HG03196 (cell line): ENCODE measurements at regions not wholly inside any gene's neighbourhood (a gene's known extent, or its start where the extent isn't known, plus 50 kb on each side); places are given as distances from the start of the nearest gene placed in this dataset.
"Not testable (repeated sequence)": the region's sequence is repeated elsewhere in the genome, so short reads cannot be mapped to it uniquely, and the experiment has no call there.

ENCODE experiments used
- ATAC-seq: cut with Tn5 transposase; IDR thresholded peaks from one replicate; pipeline ENCODE4 v1.9.1; 2021; ENCODE audit not compliant: unreplicated experiment

DNA sequence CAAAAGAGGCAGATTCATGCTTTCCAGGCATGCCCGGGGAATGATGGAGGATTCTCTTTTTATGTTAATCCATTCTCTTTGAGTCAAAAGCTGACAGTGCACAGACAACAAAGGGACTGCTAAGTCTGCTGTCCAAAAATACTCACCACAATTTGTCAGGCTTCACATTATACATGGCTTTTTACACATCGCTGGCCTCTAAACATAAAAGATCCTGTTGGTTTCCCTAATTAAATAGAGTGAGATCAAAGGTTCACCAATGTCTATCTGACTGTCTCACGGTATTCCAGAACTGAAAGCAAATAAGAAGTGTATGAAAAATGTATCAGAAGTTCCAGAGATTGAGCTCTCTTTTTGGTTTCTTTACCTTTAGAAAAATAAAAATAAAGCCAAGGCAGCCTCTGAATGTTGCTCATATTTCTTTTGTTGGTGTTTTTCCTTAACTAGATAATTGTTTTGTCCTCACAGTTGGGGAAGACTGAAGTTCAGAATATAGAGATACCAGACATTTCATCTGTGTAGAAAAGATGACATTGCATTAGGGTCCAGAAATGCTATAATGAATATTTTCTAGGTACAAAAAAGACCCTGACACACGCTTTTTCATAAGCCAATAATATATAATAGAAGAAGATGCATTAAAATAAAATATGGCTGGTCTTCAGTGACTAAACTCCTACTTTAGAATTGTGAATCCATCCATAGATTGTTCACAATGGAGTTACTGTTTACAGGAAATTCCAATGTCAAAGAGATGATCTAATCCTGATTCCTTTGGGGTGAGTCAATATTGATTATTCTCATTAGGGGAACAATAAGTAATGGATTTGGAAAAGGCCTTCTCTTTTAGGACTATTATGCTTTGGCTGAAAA lies 688.2 kb upstream of the CDH6 start:
- ATAC-seq = no peak

DNA sequence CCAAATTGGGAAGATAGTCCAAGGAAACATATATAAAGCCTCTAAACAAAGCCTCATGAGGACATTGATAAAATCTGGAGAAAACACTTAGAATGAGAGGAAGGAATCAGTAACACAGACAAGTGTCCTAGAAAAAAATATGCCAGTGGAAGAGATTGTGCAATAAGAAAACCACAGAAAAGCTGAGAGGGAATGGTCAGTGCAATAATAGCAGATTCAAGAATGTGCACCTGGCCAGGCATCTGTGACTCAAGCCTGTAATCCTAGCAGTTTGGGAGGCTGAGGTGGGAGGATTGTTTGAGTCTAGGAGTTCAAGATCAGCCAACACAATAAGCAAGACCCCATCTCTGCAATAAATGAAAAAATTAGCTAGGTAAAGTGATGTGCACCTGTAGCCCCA lies 691.2 kb upstream of the CDH6 start:
- no peak for ATAC-seq

DNA sequence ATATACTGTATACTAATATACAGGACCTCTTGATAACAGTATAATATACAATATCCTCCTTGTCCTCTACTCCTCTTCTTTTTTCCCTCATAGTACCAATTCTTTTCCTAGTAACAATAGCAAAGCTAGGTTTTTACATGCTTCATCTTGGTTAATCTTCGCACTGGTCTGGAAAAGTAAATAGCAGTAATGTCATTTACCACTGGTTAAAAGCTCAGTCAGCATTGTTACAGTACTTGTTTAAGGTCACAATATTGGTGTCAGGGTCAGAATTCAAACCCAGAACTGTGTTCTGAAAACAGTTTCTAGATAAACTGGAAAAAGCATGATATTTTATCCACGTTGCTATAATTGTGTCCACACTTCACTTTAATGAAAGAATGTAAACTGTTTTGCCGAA lies 692.4 kb upstream of the CDH6 start:
- no peak for ATAC-seq

DNA sequence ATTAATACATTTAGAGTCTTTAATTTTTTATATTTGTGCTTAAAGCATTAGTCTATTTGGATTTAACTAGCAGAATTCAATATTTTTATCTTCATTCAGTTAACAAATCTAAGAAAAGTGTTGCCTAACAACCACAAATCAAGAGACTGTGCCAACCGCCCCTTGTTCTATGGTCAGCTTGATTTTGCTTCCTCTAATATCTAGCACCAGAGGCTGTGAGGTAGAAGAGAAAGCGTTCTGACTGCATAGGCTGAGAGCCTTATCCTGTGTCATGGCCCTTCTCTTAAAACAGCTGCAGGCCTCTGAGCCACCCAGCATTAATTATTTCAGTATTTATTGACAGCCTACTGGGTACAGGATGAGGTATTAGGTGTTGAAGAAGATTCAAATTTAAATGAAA lies 693.0 kb upstream of the CDH6 start:
- no peak for ATAC-seq

DNA sequence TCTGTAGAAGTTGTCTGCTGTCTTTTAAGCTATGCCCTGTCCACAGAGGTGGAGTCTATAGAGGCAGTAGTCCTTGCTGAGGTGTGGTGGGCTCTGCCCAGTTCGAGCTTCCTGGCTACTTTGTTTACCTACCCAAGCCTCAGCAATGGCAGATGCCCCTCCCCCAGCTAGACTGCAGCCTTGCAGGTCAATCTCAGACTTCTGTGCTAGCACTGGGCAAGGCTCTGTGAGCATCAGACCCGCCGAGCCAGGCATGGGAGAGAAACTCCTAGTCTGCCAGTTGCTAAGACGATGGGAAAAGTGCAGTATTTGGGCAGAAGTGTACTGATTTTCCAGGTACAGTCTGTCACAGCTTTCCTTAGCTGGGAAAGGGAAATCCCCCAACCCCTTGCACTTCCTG lies 694.1 kb upstream of the CDH6 start:
- no peak for ATAC-seq

DNA sequence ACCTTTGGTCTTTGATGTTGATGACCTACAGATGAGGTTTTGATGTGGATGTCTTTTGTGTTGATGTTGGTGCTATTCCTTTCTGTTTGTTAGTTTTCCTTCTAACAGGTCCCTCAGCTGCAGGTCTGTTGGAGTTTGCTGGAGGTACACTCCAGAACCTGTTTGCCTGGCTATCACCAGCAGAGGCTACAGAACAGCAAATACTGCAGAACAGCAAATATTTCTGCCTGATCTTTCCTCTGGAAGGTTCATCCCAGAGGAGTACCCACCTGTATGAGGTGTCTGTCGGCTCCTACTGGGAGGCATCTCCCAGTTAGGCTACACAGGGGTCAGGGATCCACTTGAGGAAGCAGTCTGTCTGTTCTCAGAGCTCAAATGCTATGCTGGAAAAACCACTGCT lies 694.5 kb upstream of the CDH6 start:
- no peak for ATAC-seq

DNA sequence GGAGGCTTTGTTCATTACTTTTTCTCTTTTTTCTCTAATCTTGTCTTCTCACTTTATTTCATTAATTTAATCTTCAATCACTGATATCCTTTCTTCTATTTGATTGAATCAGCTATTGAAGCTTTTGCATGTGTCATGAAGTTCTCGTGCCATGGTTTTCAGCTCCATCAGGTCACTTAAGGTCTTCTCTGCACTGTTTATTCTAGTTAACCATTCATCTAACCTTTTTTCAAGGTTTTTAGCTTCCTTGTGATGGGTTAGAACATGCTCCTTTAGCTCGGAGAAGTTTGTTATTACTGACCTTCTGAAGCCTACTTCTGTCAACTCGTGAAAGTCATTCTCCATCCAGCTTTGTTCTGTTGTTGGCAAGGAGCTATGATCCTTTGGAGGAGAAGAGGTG lies 695.0 kb upstream of the CDH6 start:
- ATAC-seq = not testable (repeated sequence)

DNA sequence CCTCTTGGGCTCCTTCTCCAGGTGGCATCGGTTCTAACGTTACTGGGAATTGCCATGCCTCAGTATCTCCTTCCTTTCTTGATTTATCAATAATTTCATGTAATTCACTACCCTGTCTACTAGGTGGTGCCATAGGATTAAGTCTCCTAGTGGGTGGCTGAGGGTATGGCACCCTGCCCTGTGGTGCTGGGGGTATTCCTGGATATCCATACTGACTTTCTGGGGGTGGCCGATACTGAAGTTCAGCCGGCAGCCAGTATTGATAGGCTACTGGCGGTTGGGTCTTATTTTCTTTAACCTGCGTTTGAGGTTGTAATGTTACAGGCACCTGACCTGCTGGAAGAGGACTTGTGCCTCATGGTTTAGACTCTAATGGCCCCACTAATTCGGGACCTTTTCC lies 699.4 kb upstream of the CDH6 start:
- not testable (repeated sequence) for ATAC-seq

DNA sequence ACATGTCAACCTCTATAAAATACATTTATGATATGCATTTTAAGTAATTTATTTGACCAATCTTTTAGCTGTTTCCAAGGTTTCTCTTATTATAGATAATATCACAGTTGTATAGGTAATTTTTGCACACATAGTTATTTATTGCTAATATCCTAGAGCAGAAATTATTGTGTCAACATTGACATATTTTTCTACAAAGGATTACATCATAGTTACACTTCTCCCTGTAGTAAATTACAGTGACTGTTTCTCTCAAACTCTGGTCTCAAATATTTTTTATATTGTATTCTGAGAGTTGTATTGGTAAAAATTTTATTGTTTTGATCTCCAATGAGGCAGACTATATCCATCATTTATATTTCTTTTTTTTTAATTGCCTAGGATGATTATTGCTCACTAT lies 714.4 kb upstream of the CDH6 start:
- ATAC-seq = no peak

DNA sequence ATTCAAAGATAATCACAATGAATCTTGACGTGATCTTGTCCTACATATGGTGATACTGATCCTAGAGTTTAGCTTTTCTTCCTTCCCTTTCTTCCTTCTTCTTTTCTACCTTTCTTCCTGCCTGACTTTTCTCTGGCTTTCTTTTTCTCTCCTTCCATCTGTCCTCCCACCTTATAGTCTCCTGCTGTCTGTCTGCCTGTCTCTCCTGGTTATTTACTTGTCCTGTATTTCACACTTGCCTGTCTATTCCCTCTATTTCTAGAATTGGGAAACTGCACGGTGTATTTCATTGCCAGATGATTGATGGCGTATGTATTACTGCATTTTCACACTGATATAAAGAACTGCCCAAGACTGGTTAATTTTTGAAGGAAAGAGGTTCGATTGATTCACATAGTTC lies 718.1 kb upstream of the CDH6 start:
- no peak for ATAC-seq

DNA sequence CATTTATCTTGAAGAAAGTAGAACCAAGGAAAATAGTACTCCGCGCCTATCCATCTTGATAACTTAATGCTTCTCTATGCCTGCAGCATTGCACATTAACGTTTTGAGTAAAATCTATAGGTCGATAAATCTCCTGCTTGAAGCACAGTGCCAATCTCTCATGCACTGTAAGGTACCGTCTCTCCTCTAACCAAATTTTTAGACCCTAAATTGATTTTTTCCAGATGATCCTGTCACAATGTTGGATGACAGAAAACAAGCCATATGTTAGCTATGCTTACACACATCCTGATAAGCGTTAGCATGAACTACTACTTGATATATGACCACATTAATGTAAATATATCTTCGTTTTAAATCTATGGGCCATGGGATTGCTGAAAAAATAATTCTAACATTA lies 723.8 kb upstream of the CDH6 start:
- no peak for ATAC-seq

DNA sequence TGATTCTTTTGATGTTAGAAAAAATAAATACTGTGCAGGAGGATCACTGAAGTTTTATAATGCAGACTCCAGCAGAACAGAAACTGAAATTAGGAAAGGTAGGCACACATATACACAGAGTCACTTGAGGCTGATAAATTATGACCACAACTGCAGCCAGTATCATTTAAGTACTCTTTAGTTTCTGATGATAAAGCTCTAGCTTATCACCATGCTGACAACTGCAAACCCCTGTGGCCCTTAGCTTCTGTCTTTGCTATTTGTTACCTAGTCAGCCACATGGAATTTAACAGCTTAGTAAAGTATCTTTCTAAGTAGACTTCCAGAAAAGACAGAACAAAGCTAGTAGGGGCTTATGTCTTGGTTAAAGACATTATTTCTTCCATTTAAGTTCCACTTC lies 734.8 kb upstream of the CDH6 start:
- ATAC-seq = no peak

DNA sequence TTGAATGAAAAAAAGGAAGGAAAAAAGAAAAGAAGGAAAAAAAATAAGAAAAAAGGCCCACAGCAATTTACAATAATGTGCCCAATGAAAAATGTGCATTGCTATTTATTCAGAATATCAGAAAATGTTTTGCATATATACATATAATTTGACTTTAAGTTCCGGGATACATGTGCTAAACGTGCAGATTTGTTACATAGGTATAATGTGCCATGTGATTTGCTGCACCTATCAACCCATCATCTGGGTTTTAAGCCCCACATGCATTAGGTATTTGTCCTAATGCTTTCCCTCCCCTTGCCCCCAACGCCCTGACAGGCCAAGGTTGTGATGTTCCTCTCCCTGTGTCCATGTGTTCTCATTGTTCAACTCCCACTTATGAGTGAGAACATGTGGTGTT lies 738.0 kb upstream of the CDH6 start:
- ATAC-seq = not testable (repeated sequence)

DNA sequence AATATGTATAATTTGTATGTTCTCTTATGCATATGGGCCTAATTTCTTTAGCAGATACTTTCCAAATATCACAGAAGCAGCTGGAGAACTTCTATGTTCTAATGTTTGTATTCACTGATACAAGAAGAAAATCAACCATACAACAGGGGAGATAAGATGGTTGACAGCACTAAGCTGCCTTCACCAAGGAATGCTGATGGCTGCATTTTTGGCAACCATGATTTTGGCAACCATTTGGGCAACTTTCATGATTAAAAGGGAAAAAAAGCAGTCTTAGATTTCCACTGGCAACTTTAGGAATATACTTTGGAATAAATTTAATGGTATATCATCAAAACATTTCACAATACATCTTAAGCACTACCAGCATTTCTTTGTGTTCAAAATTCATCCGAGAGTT lies 740.3 kb upstream of the CDH6 start:
- no peak for ATAC-seq

DNA sequence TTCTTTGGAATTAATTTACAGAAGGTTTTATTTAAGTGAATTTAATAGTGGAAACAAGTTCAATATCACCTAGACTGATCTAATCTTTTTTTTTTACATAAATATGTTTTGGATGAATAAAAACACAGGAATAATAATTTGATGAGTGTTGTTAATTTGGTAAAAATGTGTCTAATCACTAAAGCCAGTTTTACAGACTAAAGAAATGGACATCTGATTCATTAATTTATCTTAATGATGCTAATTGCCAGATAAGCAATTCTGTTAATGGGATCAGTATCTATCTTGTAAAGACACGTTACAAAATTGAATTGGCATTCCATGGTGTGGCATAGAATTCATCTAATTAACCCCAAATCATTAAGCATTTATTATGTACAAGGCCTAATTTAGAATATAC lies 743.3 kb upstream of the CDH6 start:
- ATAC-seq = no peak

DNA sequence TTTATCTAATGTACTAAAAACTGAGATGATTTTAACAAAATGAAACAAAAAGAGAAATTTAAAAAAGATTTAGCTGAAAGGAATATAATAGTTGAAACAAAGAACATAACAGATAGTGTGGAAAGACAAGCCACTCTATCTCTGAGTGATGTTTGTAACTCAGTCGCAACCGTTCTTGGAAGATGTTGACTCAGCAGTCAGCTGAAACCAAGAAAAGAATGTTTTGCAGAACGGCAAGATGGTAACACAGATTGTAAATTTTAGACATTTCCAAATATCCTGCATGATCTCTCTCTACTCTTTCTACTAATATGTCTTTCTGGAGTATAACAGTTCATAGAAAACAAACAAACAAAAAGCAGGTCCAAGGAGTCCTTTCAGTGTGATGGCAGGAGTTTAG lies 746.1 kb upstream of the CDH6 start:
- no peak for ATAC-seq

DNA sequence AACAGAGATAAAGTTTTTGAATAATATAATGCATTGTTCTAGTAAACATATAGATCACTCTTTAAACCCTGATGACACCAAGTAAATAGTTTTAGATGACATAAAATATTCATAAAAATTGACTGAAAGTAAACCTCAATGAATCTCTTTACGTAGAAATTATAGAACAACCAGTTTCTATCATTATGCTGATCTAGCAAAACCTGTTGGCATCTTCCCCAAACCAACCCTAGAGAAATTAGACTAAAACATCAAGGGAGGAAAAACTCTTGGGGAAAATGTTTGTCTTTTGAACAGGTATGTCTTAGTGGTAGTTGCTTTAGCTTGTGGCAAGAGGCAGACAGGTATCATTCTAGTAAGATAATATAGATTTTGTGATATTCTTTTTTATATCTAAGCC lies 747.0 kb upstream of the CDH6 start:
- ATAC-seq = no peak

DNA sequence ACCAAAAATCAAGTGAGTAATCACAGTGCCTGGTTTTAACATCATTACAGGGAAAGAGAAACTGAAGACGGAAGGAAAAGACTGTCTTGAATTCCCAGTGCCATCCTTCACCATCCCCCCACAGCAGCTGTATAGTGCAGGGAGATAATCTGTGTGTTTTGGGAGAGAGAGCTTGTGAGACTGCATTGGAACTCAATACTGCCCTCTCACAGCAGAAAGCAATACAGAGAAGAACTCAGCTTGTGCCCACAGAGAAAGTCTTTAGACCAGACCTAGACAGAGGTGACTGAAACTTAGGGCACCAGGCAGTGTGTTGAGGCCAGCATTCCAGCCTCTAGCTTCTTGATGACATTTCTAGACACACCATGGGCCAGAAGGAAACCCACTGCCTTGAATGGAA lies 754.7 kb upstream of the CDH6 start:
- no peak for ATAC-seq

DNA sequence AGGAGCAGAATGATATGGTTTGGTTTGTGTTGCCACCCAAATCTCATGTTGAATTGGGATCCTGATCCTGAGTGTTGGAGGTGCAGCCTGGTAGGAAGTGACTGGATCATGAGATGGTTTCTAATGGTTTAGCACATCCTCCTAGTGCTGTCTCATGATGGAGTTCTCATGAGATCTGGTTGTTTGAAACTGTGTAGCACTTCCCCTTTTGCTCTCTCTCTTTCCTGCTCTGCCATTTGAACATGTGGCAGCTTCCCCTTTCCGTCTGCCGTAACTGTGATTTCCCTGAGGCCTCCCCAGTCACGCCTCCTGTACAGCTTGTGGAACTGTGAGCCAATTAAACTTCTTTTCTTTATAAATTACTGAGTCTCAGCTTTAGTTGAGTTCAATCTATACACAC lies 756.8 kb upstream of the CDH6 start:
- ATAC-seq = no peak

DNA sequence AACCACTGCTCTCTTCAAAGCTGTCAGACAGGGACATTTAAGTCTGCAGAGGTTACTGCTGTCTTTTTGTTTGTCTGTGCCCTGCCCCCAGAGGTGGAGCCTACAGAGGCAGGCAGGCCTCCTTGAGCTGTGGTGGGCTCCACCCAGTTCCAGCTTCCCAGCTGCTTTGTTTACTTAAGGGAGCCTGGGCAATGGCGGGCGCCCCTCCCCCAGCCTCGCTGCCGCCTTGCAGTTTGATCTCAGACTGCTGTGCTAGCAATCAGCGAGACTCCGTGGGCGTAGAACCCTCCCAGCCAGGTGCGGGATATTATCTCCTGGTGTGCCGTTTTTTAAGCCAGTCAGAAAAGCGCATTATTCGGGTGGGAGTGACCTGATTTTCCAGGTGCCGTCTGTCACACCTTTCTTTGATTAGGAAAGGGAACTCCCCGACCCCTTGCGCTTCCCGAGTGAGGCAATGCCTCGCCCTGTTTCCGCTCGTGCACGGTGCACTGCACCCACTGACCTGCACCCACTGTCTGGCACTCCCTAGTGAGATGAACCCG lies 764.5 kb upstream of the CDH6 start:
- not testable (repeated sequence) for ATAC-seq

DNA sequence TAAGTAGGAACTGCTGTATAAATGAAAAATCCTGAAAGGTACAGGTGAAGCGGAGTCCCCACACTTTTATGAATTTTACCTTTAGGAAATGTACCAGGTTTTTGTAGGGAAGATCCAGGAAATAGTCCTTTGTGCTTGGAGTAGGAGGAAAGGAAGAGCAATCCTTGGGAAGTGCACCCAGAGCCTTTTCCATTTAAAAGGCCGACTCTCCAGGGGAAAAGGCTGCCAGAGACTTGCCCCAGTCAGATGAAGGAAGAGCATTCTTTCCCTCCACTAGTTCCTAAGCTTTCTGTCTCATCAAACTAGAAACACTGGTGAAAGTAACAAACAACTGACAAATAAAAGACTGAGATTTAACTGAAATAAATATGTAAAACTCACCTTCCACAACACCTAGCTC lies 779.4 kb upstream of the CDH6 start:
- ATAC-seq = no peak

DNA sequence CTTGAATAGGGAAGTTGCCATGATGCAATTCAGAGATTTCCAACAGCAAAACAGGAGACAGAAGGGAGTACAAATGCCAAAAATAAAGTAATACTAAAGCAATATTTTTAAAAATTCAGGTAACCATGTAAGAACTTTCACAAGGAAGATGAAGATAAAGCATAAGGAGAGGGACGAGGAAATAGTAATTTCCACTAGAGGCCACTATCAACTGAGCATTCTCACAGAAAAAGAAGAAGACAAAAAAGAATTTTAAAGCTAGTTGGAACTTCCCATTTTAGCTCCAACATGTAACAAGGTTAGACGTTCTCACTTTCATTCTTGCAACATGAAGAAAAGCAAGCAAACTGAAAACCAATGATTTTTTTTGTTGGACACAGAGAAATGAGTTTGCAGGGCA lies 779.9 kb upstream of the CDH6 start:
- ATAC-seq = no peak

DNA sequence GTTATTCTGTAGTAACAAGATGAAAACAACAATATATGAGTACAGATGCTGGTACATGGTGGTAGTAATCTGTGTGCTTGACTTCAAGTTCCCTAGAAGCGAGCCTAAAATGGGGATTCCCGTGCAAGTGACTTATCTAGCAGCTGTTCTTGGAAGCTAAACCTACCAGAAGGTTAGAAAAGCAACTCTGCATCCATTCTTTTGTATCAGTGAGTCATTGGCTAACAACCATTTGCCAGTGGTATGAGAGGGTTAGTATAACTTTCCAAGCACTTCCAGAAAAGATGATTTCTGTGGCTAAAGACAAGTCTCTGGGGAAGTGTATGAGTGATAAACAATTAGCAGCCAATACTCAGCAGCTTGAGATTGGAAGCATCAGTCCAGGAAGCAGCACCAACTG lies 787.7 kb upstream of the CDH6 start:
- ATAC-seq = no peak
